HepG2 (cell line): ENCODE measurements at regions not wholly inside any gene's neighbourhood (a gene's known extent, or its start where the extent isn't known, plus 50 kb on each side); places are given as distances from the start of the nearest gene placed in this dataset.
A peak's percentile ranks its signal among the peaks of the same experiment; 100 is the strongest.

Experiments
- CEBPG ChIP-seq: IDR thresholded peaks from 2 replicates; pipeline ENCODE4 v1.6.1; 2016
- CEBPZ ChIP-seq: IDR thresholded peaks from 2 replicates; pipeline ENCODE4 v1.6.1; 2012; ENCODE audit warnings: low read length, improper control_type of control experiment
- DPF2 ChIP-seq: sonication (generic); formaldehyde crosslinking; IDR thresholded peaks from 2 replicates; pipeline ENCODE4 v1.4.0; 2020; ENCODE audit warnings: mild to moderate bottlenecking, low read depth, missing genetic modification reagents, borderline replicate concordance
- FOXP1 ChIP-seq, 2 experiments: fragments of 450-650 bp in 1 of 2; IDR thresholded peaks; 2 replicates each; pipeline ENCODE4 v1.6.1; 2017 to 2018; ENCODE audit warnings: antibody characterized with exemption in 1 of 2
- GABPA ChIP-seq, 2 experiments: IDR thresholded peaks; 2 replicates each; pipeline ENCODE4 v1.6.1; 2011 to 2016; ENCODE audit warnings: low read depth in 2 of 2, low read length in 1 of 2, missing biosample characterization in 1 of 2, missing genetic modification characterization in 1 of 2
- GATA4 ChIP-seq: sonication (generic); IDR thresholded peaks from 2 replicates; pipeline ENCODE4 v1.6.1; 2016; ENCODE audit warnings: antibody characterized with exemption, low read depth, borderline replicate concordance
- KMT2B ChIP-seq: IDR thresholded peaks from 2 replicates; pipeline ENCODE4 v1.6.1; 2016; ENCODE audit warnings: missing genetic modification reagents, missing compliant biosample characterization
- NFE2 ChIP-seq: sonication (generic); formaldehyde crosslinking; IDR thresholded peaks from 2 replicates; pipeline ENCODE4 v1.4.0; 2020; ENCODE audit warnings: missing genetic modification reagents
- NFYB ChIP-seq: sonication (generic); formaldehyde crosslinking; IDR thresholded peaks from 2 replicates; pipeline ENCODE4 v1.4.0; 2020; ENCODE audit warnings: missing genetic modification reagents
- ONECUT2 ChIP-seq: sonication (generic); formaldehyde crosslinking; IDR thresholded peaks from 2 replicates; pipeline ENCODE4 v1.4.0; 2020; ENCODE audit warnings: missing genetic modification reagents
- PPARG ChIP-seq: conservative IDR thresholded peaks from 2 replicates; pipeline ENCODE4 v1.6.1; 2016; ENCODE audit warnings: missing biosample characterization, missing genetic modification reagents
- ZMYM2 ChIP-seq: sonication (generic); formaldehyde crosslinking; IDR thresholded peaks from 2 replicates; pipeline ENCODE4 v1.8.0; 2022; ENCODE audit warnings: mild to moderate bottlenecking, missing genetic modification reagents
- ZNF317 ChIP-seq: sonication (generic); formaldehyde crosslinking; IDR thresholded peaks from 2 replicates; pipeline ENCODE4 v1.5.0; 2020; ENCODE audit warnings: mild to moderate bottlenecking, missing genetic modification reagents
- ZNF580 ChIP-seq: IDR thresholded peaks from 2 replicates; pipeline ENCODE4 v1.6.1; 2016; ENCODE audit warnings: low read depth, borderline replicate concordance
- ZNF609 ChIP-seq: sonication (generic); formaldehyde crosslinking; IDR thresholded peaks from 2 replicates; pipeline ENCODE4 v1.4.0; 2020; ENCODE audit warnings: mild to moderate bottlenecking, missing genetic modification reagents, borderline replicate concordance
- TF ChIP-seq, protein P1 (sequence below): sonication (generic); formaldehyde crosslinking; IDR thresholded peaks from 2 replicates; pipeline ENCODE4 v1.4.0; 2020; ENCODE audit warnings: missing genetic modification reagents; ENCODE audit errors: not compliant biosample characterization
- TF ChIP-seq, protein P2 (sequence below): sonication (generic); formaldehyde crosslinking; IDR thresholded peaks from 2 replicates; pipeline ENCODE4 v1.5.0; 2020; ENCODE audit warnings: missing genetic modification reagents
- TF ChIP-seq, protein P3 (sequence below): sonication (generic); formaldehyde crosslinking; IDR thresholded peaks from 2 replicates; pipeline ENCODE4 v1.5.0; 2020; ENCODE audit warnings: missing genetic modification reagents
- TF ChIP-seq, protein P4 (sequence below): IDR thresholded peaks from 2 replicates; pipeline ENCODE4 v1.6.1; 2016; ENCODE audit warnings: missing compliant biosample characterization, missing genetic modification reagents, borderline replicate concordance

GRCh38 chr2:155190342-155190741, 491.8 kb downstream of the KCNJ3 start (continued):
- TF ChIP-seq ZNF609 (CRISPR knock-in tag) (0 out of 2 replicates have a peak, but pooled peaks have one; percentile 57), GATA4 (no peak), CEBPZ (no peak), CEBPG (CRISPR knock-in tag) (no peak), ZNF580 (no peak), NFYB (CRISPR knock-in tag) (no peak), ONECUT2 (CRISPR knock-in tag) (no peak), NFE2 (CRISPR knock-in tag) (no peak), ZMYM2 (no peak), PPARG (CRISPR knock-in tag) (peak; percentile 68; the same call in 1 of the 2 replicates), FOXP1 (IDR thresholded peaks at IDR 0.05) (no peak), FOXP1 (CRISPR knock-in tag; IDR thresholded peaks at IDR 0.05) (no peak), DPF2 (CRISPR knock-in tag) (no peak), KMT2B (CRISPR knock-in tag) (no peak), GABPA (IDR thresholded peaks at IDR 0.05; ENCODE audit: low read depth, low read length) (no peak), GABPA (CRISPR knock-in tag; IDR thresholded peaks at IDR 0.05; ENCODE audit: low read depth) (no peak), ZNF317 (CRISPR knock-in tag) (no peak)
- TF ChIP-seq, protein P1, sequence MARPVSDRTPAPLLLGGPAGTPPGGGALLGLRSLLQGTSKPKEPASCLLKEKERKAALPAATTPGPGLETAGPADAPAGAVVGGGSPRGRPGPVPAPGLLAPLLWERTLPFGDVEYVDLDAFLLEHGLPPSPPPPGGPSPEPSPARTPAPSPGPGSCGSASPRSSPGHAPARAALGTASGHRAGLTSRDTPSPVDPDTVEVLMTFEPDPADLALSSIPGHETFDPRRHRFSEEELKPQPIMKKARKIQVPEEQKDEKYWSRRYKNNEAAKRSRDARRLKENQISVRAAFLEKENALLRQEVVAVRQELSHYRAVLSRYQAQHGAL: no peak
- TF ChIP-seq, protein P2, sequence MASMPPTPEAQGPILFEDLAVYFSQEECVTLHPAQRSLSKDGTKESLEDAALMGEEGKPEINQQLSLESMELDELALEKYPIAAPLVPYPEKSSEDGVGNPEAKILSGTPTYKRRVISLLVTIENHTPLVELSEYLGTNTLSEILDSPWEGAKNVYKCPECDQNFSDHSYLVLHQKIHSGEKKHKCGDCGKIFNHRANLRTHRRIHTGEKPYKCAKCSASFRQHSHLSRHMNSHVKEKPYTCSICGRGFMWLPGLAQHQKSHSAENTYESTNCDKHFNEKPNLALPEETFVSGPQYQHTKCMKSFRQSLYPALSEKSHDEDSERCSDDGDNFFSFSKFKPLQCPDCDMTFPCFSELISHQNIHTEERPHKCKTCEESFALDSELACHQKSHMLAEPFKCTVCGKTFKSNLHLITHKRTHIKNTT: no peak
- TF ChIP-seq, protein P3, sequence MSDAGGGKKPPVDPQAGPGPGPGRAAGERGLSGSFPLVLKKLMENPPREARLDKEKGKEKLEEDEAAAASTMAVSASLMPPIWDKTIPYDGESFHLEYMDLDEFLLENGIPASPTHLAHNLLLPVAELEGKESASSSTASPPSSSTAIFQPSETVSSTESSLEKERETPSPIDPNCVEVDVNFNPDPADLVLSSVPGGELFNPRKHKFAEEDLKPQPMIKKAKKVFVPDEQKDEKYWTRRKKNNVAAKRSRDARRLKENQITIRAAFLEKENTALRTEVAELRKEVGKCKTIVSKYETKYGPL: no peak
- TF ChIP-seq, protein P4, sequence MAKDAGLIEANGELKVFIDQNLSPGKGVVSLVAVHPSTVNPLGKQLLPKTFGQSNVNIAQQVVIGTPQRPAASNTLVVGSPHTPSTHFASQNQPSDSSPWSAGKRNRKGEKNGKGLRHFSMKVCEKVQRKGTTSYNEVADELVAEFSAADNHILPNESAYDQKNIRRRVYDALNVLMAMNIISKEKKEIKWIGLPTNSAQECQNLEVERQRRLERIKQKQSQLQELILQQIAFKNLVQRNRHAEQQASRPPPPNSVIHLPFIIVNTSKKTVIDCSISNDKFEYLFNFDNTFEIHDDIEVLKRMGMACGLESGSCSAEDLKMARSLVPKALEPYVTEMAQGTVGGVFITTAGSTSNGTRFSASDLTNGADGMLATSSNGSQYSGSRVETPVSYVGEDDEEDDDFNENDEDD (CRISPR knock-in tag): no peak
